ENCODE measurements at regions not wholly inside any gene's neighbourhood (a gene's known extent, or its start where the extent isn't known, plus 50 kb on each side); places are given as distances from the start of the nearest gene placed in this dataset.

GRCh38 chr2:216796115-216796840 lies 63.6 kb downstream of the TNP1 start:
- H3K9ac ChIP-seq (ENCODE audit: insufficient read length), result no peak overlapping the region
- TF ChIP-seq POLR2AphosphoS5 (IDR thresholded peaks at IDR 0.05; ENCODE audit: borderline replicate concordance, low read depth, low read length) (no peak), EZH2 (IDR thresholded peaks at IDR 0.05) (no peak), FOXP2 (optimal IDR thresholded peaks at IDR 0.05; ENCODE audit: control extremely low read depth, extremely low read length, insufficient read depth) (no peak)
- no peak for DNase-seq (ENCODE audit: low read depth, low spot score)
- no peak overlapping the region for H3K4me3 ChIP-seq
- H3K36me3 ChIP-seq (ENCODE audit: insufficient read depth, low read length), result no peaks in the 10 kb centered on the region
- no peaks in the 10 kb centered on the region for H3K9me3 ChIP-seq (ENCODE audit: low read depth, low read length)
- no peak overlapping the region for H3K27ac ChIP-seq

GRCh38 chr2:216793386-216793785 lies 66.5 kb downstream of the TNP1 start:
- DNase-seq (ENCODE audit: low read depth, low spot score), result no peak
- Histone ChIP-seq H3K27ac (no peak overlapping the region), H3K9me3 (ENCODE audit: low read depth, low read length) (no peaks in the 10 kb centered on the region), H3K9ac (ENCODE audit: insufficient read length) (no peak overlapping the region), H3K36me3 (ENCODE audit: insufficient read depth, low read length) (no peaks in the 10 kb centered on the region), H3K4me3 (no peak overlapping the region)
- TF ChIP-seq POLR2AphosphoS5 (IDR thresholded peaks at IDR 0.05; ENCODE audit: borderline replicate concordance, low read depth, low read length) (no peak), FOXP2 (optimal IDR thresholded peaks at IDR 0.05; ENCODE audit: control extremely low read depth, extremely low read length, insufficient read depth) (no peak), EZH2 (IDR thresholded peaks at IDR 0.05) (no peak)

GRCh38 chr2:216792222-216793021 lies 67.4 kb downstream of the TNP1 start:
- Histone ChIP-seq H3K27ac (peak overlapping the region; percentile 40; the same call in 1 of the 2 replicates), H3K9me3 (ENCODE audit: low read depth, low read length) (no peaks in the 10 kb centered on the region), H3K9ac (ENCODE audit: insufficient read length) (no peak overlapping the region), H3K36me3 (ENCODE audit: insufficient read depth, low read length) (no peaks in the 10 kb centered on the region), H3K4me3 (no peak overlapping the region)
- DNase-seq (ENCODE audit: low read depth, low spot score), result no peak
- no peak for TF ChIP-seq EZH2 (IDR thresholded peaks at IDR 0.05)
- TF ChIP-seq POLR2AphosphoS5 (IDR thresholded peaks at IDR 0.05; ENCODE audit: borderline replicate concordance, low read depth, low read length), result no peak
- TF ChIP-seq FOXP2 (optimal IDR thresholded peaks at IDR 0.05; ENCODE audit: control extremely low read depth, extremely low read length, insufficient read depth), result no peak

- TF ChIP-seq FOXP2 (optimal IDR thresholded peaks at IDR 0.05; ENCODE audit: control extremely low read depth, extremely low read length, insufficient read depth) (no peak), EZH2 (IDR thresholded peaks at IDR 0.05) (no peak), POLR2AphosphoS5 (IDR thresholded peaks at IDR 0.05; ENCODE audit: borderline replicate concordance, low read depth, low read length) (no peak)
- Histone ChIP-seq H3K9me3 (ENCODE audit: low read depth, low read length) (no peaks in the 10 kb centered on the region), H3K36me3 (ENCODE audit: insufficient read depth, low read length) (no peaks in the 10 kb centered on the region), H3K9ac (ENCODE audit: insufficient read length) (no peak overlapping the region), H3K27ac (no peak overlapping the region; the same call in 1 of the 2 replicates), H3K4me3 (no peak overlapping the region)
- no peak for DNase-seq (ENCODE audit: low read depth, low spot score)
Observed at GRCh38 chr2:216791303-216791702, 68.6 kb downstream of the TNP1 start.

GRCh38 chr2:216789081-216789480 lies 70.8 kb downstream of the TNP1 start:
- no peaks in the 10 kb centered on the region for H3K36me3 ChIP-seq (ENCODE audit: insufficient read depth, low read length)
- TF ChIP-seq POLR2AphosphoS5 (IDR thresholded peaks at IDR 0.05; ENCODE audit: borderline replicate concordance, low read depth, low read length) (no peak), FOXP2 (optimal IDR thresholded peaks at IDR 0.05; ENCODE audit: control extremely low read depth, extremely low read length, insufficient read depth) (no peak), EZH2 (IDR thresholded peaks at IDR 0.05) (no peak)
- H3K27ac ChIP-seq, result peak overlapping the region; percentile 76
- no peak overlapping the region for H3K9ac ChIP-seq (ENCODE audit: insufficient read length)
- H3K4me3 ChIP-seq, result 0 out of 2 replicates have a peak overlapping the region, but pooled peaks have one; percentile 13
- no peak for DNase-seq (ENCODE audit: low read depth, low spot score)
- H3K9me3 ChIP-seq (ENCODE audit: low read depth, low read length), result no peaks in the 10 kb centered on the region

- H3K9ac ChIP-seq (ENCODE audit: insufficient read length), result no peak overlapping the region
- no peak overlapping the region for H3K4me3 ChIP-seq
- no peak overlapping the region for H3K27ac ChIP-seq
- H3K9me3 ChIP-seq (ENCODE audit: low read depth, low read length), result no peaks in the 10 kb centered on the region
- DNase-seq (ENCODE audit: low read depth, low spot score), result no peak
- no peak for TF ChIP-seq FOXP2 (optimal IDR thresholded peaks at IDR 0.05; ENCODE audit: control extremely low read depth, extremely low read length, insufficient read depth)
- no peaks in the 10 kb centered on the region for H3K36me3 ChIP-seq (ENCODE audit: insufficient read depth, low read length)
Observed at GRCh38 chr2:216787851-216788540, 71.9 kb downstream of the TNP1 start.

GRCh38 chr2:216786676-216787075 lies 73.2 kb downstream of the TNP1 start:
- H3K9ac ChIP-seq (ENCODE audit: insufficient read length), result no peak overlapping the region
- H3K4me3 ChIP-seq, result no peak overlapping the region
- H3K36me3 ChIP-seq (ENCODE audit: insufficient read depth, low read length), result no peaks in the 10 kb centered on the region
- H3K27ac ChIP-seq, result no peak overlapping the region
- H3K9me3 ChIP-seq (ENCODE audit: low read depth, low read length), result no peaks in the 10 kb centered on the region
- DNase-seq (ENCODE audit: low read depth, low spot score), result no peak
- no peak for TF ChIP-seq FOXP2 (optimal IDR thresholded peaks at IDR 0.05; ENCODE audit: control extremely low read depth, extremely low read length, insufficient read depth)
- no peak for TF ChIP-seq POLR2AphosphoS5 (IDR thresholded peaks at IDR 0.05; ENCODE audit: borderline replicate concordance, low read depth, low read length)

- Histone ChIP-seq H3K9me3 (ENCODE audit: low read depth, low read length) (no peaks in the 10 kb centered on the region), H3K36me3 (ENCODE audit: insufficient read depth, low read length) (no peaks in the 10 kb centered on the region), H3K27ac (no peak overlapping the region), H3K9ac (ENCODE audit: insufficient read length) (no peak overlapping the region), H3K4me3 (no peak overlapping the region)
- no peak for TF ChIP-seq FOXP2 (optimal IDR thresholded peaks at IDR 0.05; ENCODE audit: control extremely low read depth, extremely low read length, insufficient read depth)
- TF ChIP-seq EZH2 (IDR thresholded peaks at IDR 0.05), result no peak
- TF ChIP-seq POLR2AphosphoS5 (IDR thresholded peaks at IDR 0.05; ENCODE audit: borderline replicate concordance, low read depth, low read length), result no peak
- no peak for DNase-seq (ENCODE audit: low read depth, low spot score)
Observed at GRCh38 chr2:216784456-216784855, 75.4 kb downstream of the TNP1 start.
